WTC11 (cell line): ENCODE measurements at regions not wholly inside any gene's neighbourhood (a gene's known extent, or its start where the extent isn't known, plus 50 kb on each side); places are given as distances from the start of the nearest gene placed in this dataset.
"Not testable (repeated sequence)": the region's sequence is repeated elsewhere in the genome, so short reads cannot be mapped to it uniquely, and the experiment has no call there.

Source experiments
- ATAC-seq: fragments of 200-7000 bp; cut with Tn5 transposase; 2 replicates; pipeline ENCODE4 v1.10.0; 2021; ENCODE audit warnings: mild to moderate bottlenecking, moderate library complexity
- CTCF ChIA-PET: fragments of 300-600 bp; sonication (Branson Sonifier 250); formaldehyde crosslinking; loops from one replicate; lab custom pipeline; 2021; ENCODE audit warnings: antibody characterized with exemption; lab: Charles Lee
- POLR2A ChIA-PET: fragments of 350-600 bp; sonication (Branson Sonifier 250); formaldehyde crosslinking; loops from one replicate; lab custom pipeline; 2021; ENCODE audit warnings: antibody characterized with exemption; lab: Charles Lee
- DNase-seq: peaks from one replicate; pipeline ENCODE4 v3.0.0; 2021; ENCODE audit warnings: low spot score
- H3K27ac Mint-ChIP-seq: 2 replicates; pipeline ENCODE4 v1.8.0; 2021; ENCODE audit warnings: mixed read lengths
- H3K27me3 Mint-ChIP-seq: 2 replicates; pipeline ENCODE4 v1.8.0; 2021; ENCODE audit warnings: low read depth, mild to moderate bottlenecking, moderate library complexity, mixed read lengths
- H3K36me3 Mint-ChIP-seq: 2 replicates; pipeline ENCODE4 v1.8.0; 2021; ENCODE audit warnings: mixed read lengths
- H3K4me1 Mint-ChIP-seq: 2 replicates; pipeline ENCODE4 v1.8.0; 2022; ENCODE audit warnings: mixed read lengths
- H3K4me3 Mint-ChIP-seq: 2 replicates; pipeline ENCODE4 v1.8.0; 2021; ENCODE audit warnings: mild to moderate bottlenecking, moderate library complexity, mixed read lengths
- H3K9me3 Mint-ChIP-seq: 2 replicates; pipeline ENCODE4 v1.8.0; 2021; ENCODE audit warnings: mixed read lengths
- ATF3 ChIP-seq: sonication (generic); formaldehyde crosslinking; conservative IDR thresholded peaks from 2 replicates; pipeline ENCODE4 v1.8.1; 2022; ENCODE audit warnings: mild to moderate bottlenecking, missing genetic modification reagents
- CREM ChIP-seq: sonication (generic); formaldehyde crosslinking; IDR thresholded peaks from 2 replicates; pipeline ENCODE4 v1.8.1; 2022; ENCODE audit warnings: mild to moderate bottlenecking, missing genetic modification reagents, moderate library complexity
- ETV6 ChIP-seq: sonication (generic); formaldehyde crosslinking; IDR thresholded peaks from 2 replicates; pipeline ENCODE4 v1.8.1; 2022; ENCODE audit warnings: mild to moderate bottlenecking, missing genetic modification reagents
- FOXK1 ChIP-seq: sonication (generic); formaldehyde crosslinking; IDR thresholded peaks from 2 replicates; pipeline ENCODE4 v1.8.0; 2022; ENCODE audit warnings: mild to moderate bottlenecking, moderate library complexity, missing genetic modification reagents
- FOXP4 ChIP-seq: sonication (generic); formaldehyde crosslinking; IDR thresholded peaks from 2 replicates; pipeline ENCODE4 v1.8.0; 2022; ENCODE audit warnings: mild to moderate bottlenecking, missing genetic modification reagents
- HMGA2 ChIP-seq: fragments of 250-450 bp; sonication (Bioruptor Pico); IDR thresholded peaks from 2 replicates; pipeline ENCODE4 v1.4.0; 2021; ENCODE audit warnings: mild to moderate bottlenecking, moderate library complexity
- IRF2 ChIP-seq: sonication (generic); formaldehyde crosslinking; IDR thresholded peaks from 2 replicates; pipeline ENCODE4 v1.8.0; 2022; ENCODE audit warnings: low read depth, missing genetic modification reagents, borderline replicate concordance
- JUN ChIP-seq: sonication (generic); formaldehyde crosslinking; IDR thresholded peaks from 2 replicates; pipeline ENCODE4 v1.8.0; 2023; ENCODE audit warnings: mild to moderate bottlenecking, missing genetic modification reagents
- MYBL2 ChIP-seq: sonication (generic); formaldehyde crosslinking; IDR thresholded peaks from 2 replicates; pipeline ENCODE4 v1.8.1; 2023; ENCODE audit warnings: mild to moderate bottlenecking, moderate library complexity, missing genetic modification reagents
- NR1H2 ChIP-seq: sonication (generic); formaldehyde crosslinking; IDR thresholded peaks from 2 replicates; pipeline ENCODE4 v1.9.0; 2021; ENCODE audit warnings: mild to moderate bottlenecking, moderate library complexity, missing genetic modification reagents
- RELA ChIP-seq: sonication (generic); formaldehyde crosslinking; IDR thresholded peaks from 2 replicates; pipeline ENCODE4 v1.8.1; 2022; ENCODE audit warnings: missing genetic modification reagents, mild to moderate bottlenecking, borderline replicate concordance
- TEAD1 ChIP-seq: sonication (generic); formaldehyde crosslinking; IDR thresholded peaks from 2 replicates; pipeline ENCODE4 v1.8.0; 2022; ENCODE audit warnings: mild to moderate bottlenecking, missing genetic modification reagents
- TEAD4 ChIP-seq: sonication (generic); formaldehyde crosslinking; IDR thresholded peaks from 2 replicates; pipeline ENCODE4 v1.8.0; 2022; ENCODE audit warnings: mild to moderate bottlenecking, missing genetic modification reagents
- TP53 ChIP-seq: sonication (generic); formaldehyde crosslinking; IDR thresholded peaks from 2 replicates; pipeline ENCODE4 v1.8.1; 2023; ENCODE audit warnings: mild to moderate bottlenecking, missing genetic modification reagents
- ZBTB21 ChIP-seq: sonication (generic); formaldehyde crosslinking; IDR thresholded peaks from 2 replicates; pipeline ENCODE4 v1.8.1; 2023; ENCODE audit warnings: mild to moderate bottlenecking, missing genetic modification reagents, borderline replicate concordance
- ZNF219 ChIP-seq: sonication (generic); formaldehyde crosslinking; IDR thresholded peaks from 2 replicates; pipeline ENCODE4 v1.8.0; 2023; ENCODE audit warnings: missing genetic modification reagents, mild to moderate bottlenecking, borderline replicate concordance
- ZNF263 ChIP-seq: sonication (generic); formaldehyde crosslinking; IDR thresholded peaks from 2 replicates; pipeline ENCODE4 v1.8.1; 2022; ENCODE audit warnings: low read depth, mild to moderate bottlenecking, moderate library complexity, missing genetic modification reagents
- TF ChIP-seq, protein P1 (sequence below): sonication (generic); formaldehyde crosslinking; IDR thresholded peaks from 2 replicates; pipeline ENCODE4 v1.8.0; 2022; ENCODE audit warnings: missing genetic modification reagents
- TF ChIP-seq, protein P2 (sequence below): sonication (generic); formaldehyde crosslinking; IDR thresholded peaks from 2 replicates; pipeline ENCODE4 v1.8.0; 2022; ENCODE audit warnings: mild to moderate bottlenecking, missing genetic modification reagents
- TF ChIP-seq, protein P3 (sequence below): sonication (generic); formaldehyde crosslinking; IDR thresholded peaks from 2 replicates; pipeline ENCODE4 v1.8.1; 2023; ENCODE audit warnings: mild to moderate bottlenecking, missing genetic modification reagents, moderate library complexity

- Mint-ChIP-seq H3K36me3 (peaks cover 18% of the 10 kb centered on the region), H3K4me1 (peaks cover 56% of the 10 kb centered on the region), H3K4me3 (peak overlapping the region; percentile 32), H3K27ac (peak overlapping the region; percentile 93), H3K27me3 (no peaks in the 10 kb centered on the region), H3K9me3 (peaks cover 20% of the 10 kb centered on the region)
- ATAC-seq = peak; percentile 88
- no peak for DNase-seq
- TF ChIP-seq ZBTB21 (CRISPR knock-in tag) (no peak), CREM (no peak), IRF2 (CRISPR knock-in tag) (no peak), ZNF263 (no peak), NR1H2 (no peak), ATF3 (no peak), TEAD1 (CRISPR knock-in tag) (no peak)
- TF ChIP-seq, protein P1, sequence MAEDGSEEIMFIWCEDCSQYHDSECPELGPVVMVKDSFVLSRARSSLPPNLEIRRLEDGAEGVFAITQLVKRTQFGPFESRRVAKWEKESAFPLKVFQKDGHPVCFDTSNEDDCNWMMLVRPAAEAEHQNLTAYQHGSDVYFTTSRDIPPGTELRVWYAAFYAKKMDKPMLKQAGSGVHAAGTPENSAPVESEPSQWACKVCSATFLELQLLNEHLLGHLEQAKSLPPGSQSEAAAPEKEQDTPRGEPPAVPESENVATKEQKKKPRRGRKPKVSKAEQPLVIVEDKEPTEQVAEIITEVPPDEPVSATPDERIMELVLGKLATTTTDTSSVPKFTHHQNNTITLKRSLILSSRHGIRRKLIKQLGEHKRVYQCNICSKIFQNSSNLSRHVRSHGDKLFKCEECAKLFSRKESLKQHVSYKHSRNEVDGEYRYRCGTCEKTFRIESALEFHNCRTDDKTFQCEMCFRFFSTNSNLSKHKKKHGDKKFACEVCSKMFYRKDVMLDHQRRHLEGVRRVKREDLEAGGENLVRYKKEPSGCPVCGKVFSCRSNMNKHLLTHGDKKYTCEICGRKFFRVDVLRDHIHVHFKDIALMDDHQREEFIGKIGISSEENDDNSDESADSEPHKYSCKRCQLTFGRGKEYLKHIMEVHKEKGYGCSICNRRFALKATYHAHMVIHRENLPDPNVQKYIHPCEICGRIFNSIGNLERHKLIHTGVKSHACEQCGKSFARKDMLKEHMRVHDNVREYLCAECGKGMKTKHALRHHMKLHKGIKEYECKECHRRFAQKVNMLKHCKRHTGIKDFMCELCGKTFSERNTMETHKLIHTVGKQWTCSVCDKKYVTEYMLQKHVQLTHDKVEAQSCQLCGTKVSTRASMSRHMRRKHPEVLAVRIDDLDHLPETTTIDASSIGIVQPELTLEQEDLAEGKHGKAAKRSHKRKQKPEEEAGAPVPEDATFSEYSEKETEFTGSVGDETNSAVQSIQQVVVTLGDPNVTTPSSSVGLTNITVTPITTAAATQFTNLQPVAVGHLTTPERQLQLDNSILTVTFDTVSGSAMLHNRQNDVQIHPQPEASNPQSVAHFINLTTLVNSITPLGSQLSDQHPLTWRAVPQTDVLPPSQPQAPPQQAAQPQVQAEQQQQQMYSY (CRISPR knock-in tag) = no peak
- TF ChIP-seq, protein P2, sequence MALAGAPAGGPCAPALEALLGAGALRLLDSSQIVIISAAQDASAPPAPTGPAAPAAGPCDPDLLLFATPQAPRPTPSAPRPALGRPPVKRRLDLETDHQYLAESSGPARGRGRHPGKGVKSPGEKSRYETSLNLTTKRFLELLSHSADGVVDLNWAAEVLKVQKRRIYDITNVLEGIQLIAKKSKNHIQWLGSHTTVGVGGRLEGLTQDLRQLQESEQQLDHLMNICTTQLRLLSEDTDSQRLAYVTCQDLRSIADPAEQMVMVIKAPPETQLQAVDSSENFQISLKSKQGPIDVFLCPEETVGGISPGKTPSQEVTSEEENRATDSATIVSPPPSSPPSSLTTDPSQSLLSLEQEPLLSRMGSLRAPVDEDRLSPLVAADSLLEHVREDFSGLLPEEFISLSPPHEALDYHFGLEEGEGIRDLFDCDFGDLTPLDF (CRISPR knock-in tag) = no peak
- ChIA-PET CTCF (interaction anchor here (1.1 to 1.4 kb wide), 2 partner anchors 21 to 36 kb away, joined by 5 read pairs; no protein-coding TSS in a partner anchor), POLR2A (interaction anchor here (0.6 kb wide), 1 partner anchor 213 kb away, joined by 3 read pairs; no protein-coding TSS in a partner anchor)
Measured at GRCh38 chr1:96559707-96560596, 161.6 kb upstream of the PTBP2 start.

GRCh38 chr1:96562094-96562493 lies 159.5 kb upstream of the PTBP2 start:
- peaks cover 20% of the 10 kb centered on the region for H3K9me3 Mint-ChIP-seq
- TF ChIP-seq RELA (CRISPR knock-in tag) (no peak), MYBL2 (CRISPR knock-in tag) (no peak), ETV6 (CRISPR knock-in tag) (peak; percentile 71; the same call in 1 of the 2 replicates)
- peak overlapping the region; percentile 95 for H3K27ac Mint-ChIP-seq
- ChIA-PET CTCF (interaction anchor here (1.1 kb wide), 2 partner anchors 19 to 34 kb away, joined by 6 to 7 read pairs; no protein-coding TSS in a partner anchor), POLR2A (no interaction called here)
- H3K4me1 Mint-ChIP-seq = peaks cover 52% of the 10 kb centered on the region
- peaks cover 18% of the 10 kb centered on the region for H3K36me3 Mint-ChIP-seq
- no peaks in the 10 kb centered on the region for H3K27me3 Mint-ChIP-seq
- H3K4me3 Mint-ChIP-seq = peak overlapping the region; percentile 48
- DNase-seq = no peak
- ATAC-seq = peak; percentile 61

DNA sequence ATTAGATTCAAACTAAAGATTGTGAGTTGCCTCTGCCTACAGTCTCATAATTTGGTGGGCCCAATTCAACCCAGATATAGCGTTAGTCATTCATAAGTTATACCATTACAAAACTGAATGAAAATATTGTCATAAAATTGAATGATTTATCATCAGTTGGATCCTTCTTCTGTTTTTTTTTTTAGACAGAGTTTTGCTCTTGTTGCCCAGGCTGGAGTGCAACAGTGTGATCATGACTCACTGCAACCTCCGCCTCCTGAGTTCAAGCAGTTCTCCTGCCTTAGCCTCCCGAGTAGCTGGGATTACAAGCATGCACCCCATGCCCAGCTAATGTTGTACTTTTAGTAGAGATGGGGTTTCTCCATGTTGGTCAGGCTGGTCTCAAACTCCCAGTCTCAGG lies 157.2 kb upstream of the PTBP2 start:
- CTCF ChIA-PET, H3K27me3 Mint-ChIP-seq, ATAC-seq, POLR2A ChIA-PET, H3K27ac Mint-ChIP-seq, H3K4me3 Mint-ChIP-seq, DNase-seq: not testable (repeated sequence)
- Mint-ChIP-seq H3K36me3 (peaks cover 18% of the 10 kb centered on the region), H3K4me1 (peaks cover 44% of the 10 kb centered on the region), H3K9me3 (peaks cover 20% of the 10 kb centered on the region)

DNA sequence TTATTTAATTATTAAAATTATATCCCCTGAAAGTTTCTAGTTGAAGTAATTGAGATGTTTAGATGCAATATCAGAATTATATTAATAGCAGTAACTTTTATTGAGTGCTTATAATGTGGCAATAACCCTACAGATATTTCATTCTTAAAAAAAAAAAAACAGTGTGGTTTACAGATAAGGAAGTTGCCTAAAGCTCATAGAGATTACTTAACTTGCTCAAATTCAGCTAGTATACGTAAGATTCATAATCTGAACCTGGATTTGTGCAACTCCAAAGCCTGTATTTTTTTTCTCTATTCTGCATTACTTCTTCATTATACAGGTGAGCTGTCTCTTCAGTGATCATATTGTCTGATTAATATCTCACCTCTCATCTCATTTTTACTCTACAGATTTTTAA lies 156.0 kb upstream of the PTBP2 start:
- Mint-ChIP-seq H3K9me3 (peaks cover 14% of the 10 kb centered on the region), H3K27ac (no peak overlapping the region), H3K4me3 (no peak overlapping the region), H3K4me1 (peaks cover 34% of the 10 kb centered on the region), H3K36me3 (peaks cover 13% of the 10 kb centered on the region), H3K27me3 (no peaks in the 10 kb centered on the region)
- ChIA-PET CTCF (no interaction called here), POLR2A (interaction anchor here (0.7 kb wide), 1 partner anchor 1320 kb away, joined by 4 read pairs; no protein-coding TSS in a partner anchor)
- DNase-seq (no peak), ATAC-seq (no peak)
- TF ChIP-seq ZNF263 (no peak), TEAD4 (CRISPR knock-in tag) (no peak), JUN (CRISPR knock-in tag) (no peak), ZNF219 (CRISPR knock-in tag) (no peak), HMGA2 (CRISPR knock-in tag) (no peak), FOXK1 (CRISPR knock-in tag) (no peak), FOXP4 (CRISPR knock-in tag) (no peak), TP53 (CRISPR knock-in tag) (no peak)
- TF ChIP-seq, protein P3, sequence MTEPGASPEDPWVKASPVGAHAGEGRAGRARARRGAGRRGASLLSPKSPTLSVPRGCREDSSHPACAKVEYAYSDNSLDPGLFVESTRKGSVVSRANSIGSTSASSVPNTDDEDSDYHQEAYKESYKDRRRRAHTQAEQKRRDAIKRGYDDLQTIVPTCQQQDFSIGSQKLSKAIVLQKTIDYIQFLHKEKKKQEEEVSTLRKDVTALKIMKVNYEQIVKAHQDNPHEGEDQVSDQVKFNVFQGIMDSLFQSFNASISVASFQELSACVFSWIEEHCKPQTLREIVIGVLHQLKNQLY (CRISPR knock-in tag) = no peak
